Spleen (tissue), 11 donors: ENCODE measurements at regions not wholly inside any gene's neighbourhood (a gene's known extent, or its start where the extent isn't known, plus 50 kb on each side); places are given as distances from the start of the nearest gene placed in this dataset.
"Not testable (repeated sequence)": the region's sequence is repeated elsewhere in the genome, so short reads cannot be mapped to it uniquely, and the experiment has no call there.

Experiments
- DNase-seq: peaks from one replicate; pipeline ENCODE4 v3.0.0-alpha.2; 2020
- H3K27ac ChIP-seq, 8 donors: fragments of 200-600 bp; sonication (generic) in 7 of 8; 1 replicate in 4 of 8; 2 replicates in 4 of 8; pipeline versions ENCODE4 v1.5.0 to v1.8.0; 2016 to 2021; ENCODE audit warnings: inconsistent platforms in 4 of 8, mild to moderate bottlenecking in 4 of 8, moderate library complexity in 1 of 8
- H3K27me3 ChIP-seq, 7 donors: fragments of 200-600 bp; sonication (generic) in 6 of 7; replicated peaks in 1 of 7; 1 replicate in 4 of 7; 2 replicates in 3 of 7; pipeline versions ENCODE4 v1.5.0 to v1.8.0; 2016 to 2021; ENCODE audit warnings: inconsistent platforms in 3 of 7, mild to moderate bottlenecking in 1 of 7
- H3K36me3 ChIP-seq, 6 donors: fragments of 200-600 bp; sonication (generic) in 5 of 6; 1 replicate in 4 of 6; 2 replicates in 2 of 6; pipeline versions ENCODE4 v1.5.0 to v1.8.0; 2016 to 2021; ENCODE audit warnings: inconsistent platforms in 2 of 6
- H3K4me1 ChIP-seq, 6 donors: fragments of 200-600 bp; sonication (generic) in 5 of 6; 1 replicate in 3 of 6; 2 replicates in 3 of 6; pipeline versions ENCODE4 v1.5.0 to v1.8.0; 2016 to 2021; ENCODE audit warnings: inconsistent platforms in 3 of 6
- H3K4me3 ChIP-seq, 8 donors: fragments of 200-600 bp; sonication (generic) in 7 of 8; 1 replicate in 4 of 8; 2 replicates in 4 of 8; pipeline versions ENCODE4 v1.5.0 to v1.8.0; 2016 to 2021; ENCODE audit warnings: inconsistent platforms in 4 of 8, mild to moderate bottlenecking in 4 of 8, moderate library complexity in 2 of 8
- H3K9me3 ChIP-seq, 8 donors: fragments of 200-600 bp; sonication (generic) in 7 of 8; 1 replicate in 4 of 8; 2 replicates in 4 of 8; pipeline versions ENCODE4 v1.5.0 to v1.8.0; 2016 to 2021; ENCODE audit warnings: inconsistent platforms in 4 of 8
- POLR2A ChIP-seq, 3 donors: fragments of 450-650 bp; IDR thresholded peaks; one replicate each; pipeline ENCODE4 v1.5.1; 2017; ENCODE audit warnings: antibody characterized with exemption in 3 of 3, mild to moderate bottlenecking in 1 of 3
- POLR2AphosphoS5 ChIP-seq, 3 donors: sonication (generic); formaldehyde crosslinking; IDR thresholded peaks; one replicate each; pipeline ENCODE4 v1.5.1; 2017; ENCODE audit warnings: antibody characterized with exemption in 3 of 3
- WGBS, 5 donors: extraction: QIAGEN DNeasy Blood & Tissue Kit in 3 of 5; methylation state at CpG; one replicate each; pipeline versions ENCODE4 v1.1.5 to v1.1.7; 2013 to 2018; 5-methylcytosine and 5-hydroxymethylcytosine counted together
- intact Hi-C: fragments of 100-400 bp; cut with DNase I; formaldehyde crosslinking; loops from one replicate; pipeline ENCODE4 v1.15.0; 2023; ENCODE audit warnings: low total_unique reads
- TF ChIP-seq, protein P1 (sequence below), 11 experiments: fragments of 200-600 bp in 7 of 11; fragments of 450-650 bp in 4 of 11; sonication (generic) in 4 of 11; IDR thresholded peaks in 8 of 11; conservative IDR thresholded peaks in 3 of 11; 1 replicate in 7 of 11; 2 replicates in 4 of 11; pipeline versions ENCODE4 v1.4.0 to v1.8.0; 2016 to 2021; ENCODE audit warnings: antibody characterized with exemption in 11 of 11, inconsistent platforms in 4 of 11, mild to moderate bottlenecking in 1 of 11
- donor health status: healthy with polysubstance abuse.
- donor health status: DM: no; HTN: no; CAD: no; lungs with moderate emphysema.
- donor health status: DM: no; HTN: no; CAD: no.
- donor health status: Bipolar disorder and iron deficiency.
- donor health status: healthy.
- donor health status: DM: no; HTN: no; CAD: no.
- donor health status: DM: yes; HTN: yes; CAD: no.

- Histone ChIP-seq H3K4me1 (no peaks in the 10 kb centered on the region), H3K27me3 (no peaks in the 10 kb centered on the region), H3K36me3 (no peaks in the 10 kb centered on the region), H3K4me3 (no peak overlapping the region), H3K27ac (no peak overlapping the region), H3K9me3 (peaks cover 0 to 13% (median 9%) of the 10 kb centered on the region in 8 donors)
- no peak for DNase-seq
- intact Hi-C loops, result no loop called here
- 91 to 97% (median 92%) methylated on average over 1 of the region's 1 CpG for WGBS, 5 donors
- TF ChIP-seq, protein P1, sequence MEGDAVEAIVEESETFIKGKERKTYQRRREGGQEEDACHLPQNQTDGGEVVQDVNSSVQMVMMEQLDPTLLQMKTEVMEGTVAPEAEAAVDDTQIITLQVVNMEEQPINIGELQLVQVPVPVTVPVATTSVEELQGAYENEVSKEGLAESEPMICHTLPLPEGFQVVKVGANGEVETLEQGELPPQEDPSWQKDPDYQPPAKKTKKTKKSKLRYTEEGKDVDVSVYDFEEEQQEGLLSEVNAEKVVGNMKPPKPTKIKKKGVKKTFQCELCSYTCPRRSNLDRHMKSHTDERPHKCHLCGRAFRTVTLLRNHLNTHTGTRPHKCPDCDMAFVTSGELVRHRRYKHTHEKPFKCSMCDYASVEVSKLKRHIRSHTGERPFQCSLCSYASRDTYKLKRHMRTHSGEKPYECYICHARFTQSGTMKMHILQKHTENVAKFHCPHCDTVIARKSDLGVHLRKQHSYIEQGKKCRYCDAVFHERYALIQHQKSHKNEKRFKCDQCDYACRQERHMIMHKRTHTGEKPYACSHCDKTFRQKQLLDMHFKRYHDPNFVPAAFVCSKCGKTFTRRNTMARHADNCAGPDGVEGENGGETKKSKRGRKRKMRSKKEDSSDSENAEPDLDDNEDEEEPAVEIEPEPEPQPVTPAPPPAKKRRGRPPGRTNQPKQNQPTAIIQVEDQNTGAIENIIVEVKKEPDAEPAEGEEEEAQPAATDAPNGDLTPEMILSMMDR (IDR thresholded peaks at IDR 0.05 in 8 of 11, conservative IDR thresholded peaks at IDR 0.05 in 3 of 11), result no peak
- TF ChIP-seq POLR2A (IDR thresholded peaks at IDR 0.05) (no peak), POLR2AphosphoS5 (IDR thresholded peaks at IDR 0.05) (no peak)
These were observed 358.1 kb upstream of the PIK3R1 start for GRCh38 chr5:67857502-67857901.

- 78 to 89% (median 86%) methylated on average over 5 of the region's 5 CpGs for WGBS, 5 donors
- no peaks in the 10 kb centered on the region for H3K36me3 ChIP-seq
- H3K27ac ChIP-seq, result no peak overlapping the region
- no peak overlapping the region for H3K4me3 ChIP-seq
- no peaks in the 10 kb centered on the region for H3K4me1 ChIP-seq
- intact Hi-C loops, result no loop called here
- TF ChIP-seq, protein P1 (IDR thresholded peaks at IDR 0.05 in 8 of 11, conservative IDR thresholded peaks at IDR 0.05 in 3 of 11), result no peak
- TF ChIP-seq POLR2AphosphoS5 (IDR thresholded peaks at IDR 0.05) (no peak), POLR2A (IDR thresholded peaks at IDR 0.05) (no peak)
- no peaks in the 10 kb centered on the region for H3K27me3 ChIP-seq
- H3K9me3 ChIP-seq, result peaks cover 0 to 13% (median 9%) of the 10 kb centered on the region in 8 donors
- no peak for DNase-seq
These were observed 360.0 kb upstream of the PIK3R1 start for GRCh38 chr5:67855523-67855922.

DNA sequence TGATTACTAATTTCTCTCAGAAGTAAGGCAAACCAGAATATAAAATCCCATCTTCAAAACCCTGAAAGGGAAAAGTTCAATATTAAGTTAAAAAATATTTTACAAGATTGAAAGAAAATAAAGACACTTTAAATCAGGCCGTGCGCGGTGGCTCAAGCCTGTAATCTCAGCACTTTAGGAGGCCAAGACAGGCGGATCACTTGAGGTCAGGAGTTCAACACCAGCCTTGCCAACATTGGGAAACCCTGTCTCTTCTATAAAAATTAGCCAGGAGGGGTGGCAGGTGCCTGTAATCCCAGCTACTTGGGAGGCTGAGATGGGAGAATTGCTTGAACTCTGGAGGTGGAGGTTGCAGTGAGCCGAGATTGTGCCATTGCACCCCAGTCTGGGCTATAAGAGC lies 364.6 kb upstream of the PIK3R1 start:
- intact Hi-C loops, H3K27me3 ChIP-seq, DNase-seq, H3K4me1 ChIP-seq, H3K27ac ChIP-seq, H3K4me3 ChIP-seq, H3K36me3 ChIP-seq: not testable (repeated sequence)
- 80 to 95% (median 88%) methylated on average over 5 of the region's 5 CpGs for WGBS, 5 donors
- peaks cover 0 to 13% (median 9%) of the 10 kb centered on the region in 8 donors for H3K9me3 ChIP-seq

- H3K27me3 ChIP-seq, result no peaks in the 10 kb centered on the region
- no peak overlapping the region for H3K27ac ChIP-seq
- WGBS, 5 donors, result 93 to 97% (median 95%) methylated on average over 3 of the region's 3 CpGs
- TF ChIP-seq, protein P1 (IDR thresholded peaks at IDR 0.05 in 8 of 11, conservative IDR thresholded peaks at IDR 0.05 in 3 of 11), result no peak
- TF ChIP-seq POLR2AphosphoS5 (IDR thresholded peaks at IDR 0.05) (no peak), POLR2A (IDR thresholded peaks at IDR 0.05) (no peak)
- no peaks in the 10 kb centered on the region for H3K9me3 ChIP-seq
- no peaks in the 10 kb centered on the region for H3K36me3 ChIP-seq
- intact Hi-C loops, result no loop called here
- no peaks in the 10 kb centered on the region for H3K4me1 ChIP-seq
- no peak overlapping the region for H3K4me3 ChIP-seq
- DNase-seq, result no peak
These were observed 370.6 kb upstream of the PIK3R1 start for GRCh38 chr5:67844924-67845323.

- intact Hi-C loops, result no loop called here
- WGBS, 5 donors, result 71 to 84% (median 80%) methylated on average over 3 of the region's 3 CpGs
- H3K27me3 ChIP-seq, result no peaks in the 10 kb centered on the region
- DNase-seq, result no peak
- TF ChIP-seq POLR2A (IDR thresholded peaks at IDR 0.05) (no peak), POLR2AphosphoS5 (IDR thresholded peaks at IDR 0.05) (no peak)
- TF ChIP-seq, protein P1 (IDR thresholded peaks at IDR 0.05 in 8 of 11, conservative IDR thresholded peaks at IDR 0.05 in 3 of 11), result no peak
- H3K36me3 ChIP-seq, result no peaks in the 10 kb centered on the region
- no peak overlapping the region for H3K4me3 ChIP-seq
- no peaks in the 10 kb centered on the region for H3K9me3 ChIP-seq
- no peaks in the 10 kb centered on the region for H3K4me1 ChIP-seq
- no peak overlapping the region for H3K27ac ChIP-seq
These were observed 372.8 kb upstream of the PIK3R1 start for GRCh38 chr5:67842806-67843205.

- 87 to 100% (median 96%) methylated on average over 3 of the region's 3 CpGs for WGBS, 5 donors
- H3K36me3 ChIP-seq, DNase-seq, H3K27ac ChIP-seq, H3K27me3 ChIP-seq, H3K9me3 ChIP-seq, H3K4me3 ChIP-seq, H3K4me1 ChIP-seq, intact Hi-C loops: not testable (repeated sequence)
These were observed 378.3 kb upstream of the PIK3R1 start for GRCh38 chr5:67837225-67837624.

- DNase-seq, H3K4me1 ChIP-seq, H3K4me3 ChIP-seq, H3K36me3 ChIP-seq, H3K27me3 ChIP-seq, intact Hi-C loops, H3K9me3 ChIP-seq, H3K27ac ChIP-seq: not testable (repeated sequence)
- WGBS, 5 donors, result 45 to 89% (median 72%) methylated on average over 1 of the region's 1 CpG
These were observed 379.1 kb upstream of the PIK3R1 start for GRCh38 chr5:67836496-67836895.
